ENCODE measurements at regions not wholly inside any gene's neighbourhood (a gene's known extent, or its start where the extent isn't known, plus 50 kb on each side); places are given as distances from the start of the nearest gene placed in this dataset.

GRCh38 chr2:177314722-177315264 is 50.3 kb upstream of the NFE2L2 start:
- TF ChIP-seq POLR2A (IDR thresholded peaks at IDR 0.05), result no peak
- TF ChIP-seq, protein P1, sequence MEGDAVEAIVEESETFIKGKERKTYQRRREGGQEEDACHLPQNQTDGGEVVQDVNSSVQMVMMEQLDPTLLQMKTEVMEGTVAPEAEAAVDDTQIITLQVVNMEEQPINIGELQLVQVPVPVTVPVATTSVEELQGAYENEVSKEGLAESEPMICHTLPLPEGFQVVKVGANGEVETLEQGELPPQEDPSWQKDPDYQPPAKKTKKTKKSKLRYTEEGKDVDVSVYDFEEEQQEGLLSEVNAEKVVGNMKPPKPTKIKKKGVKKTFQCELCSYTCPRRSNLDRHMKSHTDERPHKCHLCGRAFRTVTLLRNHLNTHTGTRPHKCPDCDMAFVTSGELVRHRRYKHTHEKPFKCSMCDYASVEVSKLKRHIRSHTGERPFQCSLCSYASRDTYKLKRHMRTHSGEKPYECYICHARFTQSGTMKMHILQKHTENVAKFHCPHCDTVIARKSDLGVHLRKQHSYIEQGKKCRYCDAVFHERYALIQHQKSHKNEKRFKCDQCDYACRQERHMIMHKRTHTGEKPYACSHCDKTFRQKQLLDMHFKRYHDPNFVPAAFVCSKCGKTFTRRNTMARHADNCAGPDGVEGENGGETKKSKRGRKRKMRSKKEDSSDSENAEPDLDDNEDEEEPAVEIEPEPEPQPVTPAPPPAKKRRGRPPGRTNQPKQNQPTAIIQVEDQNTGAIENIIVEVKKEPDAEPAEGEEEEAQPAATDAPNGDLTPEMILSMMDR (IDR thresholded peaks at IDR 0.05), result no peak
